Effector memory CD4-positive, alpha-beta T cell (primary cell): ENCODE measurements at regions not wholly inside any gene's neighbourhood (a gene's known extent, or its start where the extent isn't known, plus 50 kb on each side); places are given as distances from the start of the nearest gene placed in this dataset.

Source experiments
- DNase-seq, 3 donors: peaks; one replicate each; pipeline ENCODE4 v3.0.0-alpha.2; 2020
- H3K27ac ChIP-seq: 2 replicates; pipeline ENCODE4 v1.7.0; 2013; ENCODE audit warnings: mild to moderate bottlenecking, low read length, moderate library complexity; ENCODE audit not compliant: insufficient read depth, poor library complexity, severe bottlenecking
- H3K27me3 ChIP-seq: replicated peaks from 2 replicates; pipeline ENCODE4 v1.7.0; 2013; ENCODE audit warnings: mild to moderate bottlenecking, low read length; ENCODE audit not compliant: insufficient read depth, control insufficient read depth, poor library complexity, severe bottlenecking
- H3K36me3 ChIP-seq: 2 replicates; pipeline ENCODE4 v1.7.0; 2013; ENCODE audit warnings: mild to moderate bottlenecking, low read length, moderate library complexity; ENCODE audit not compliant: control insufficient read depth, insufficient read depth
- H3K4me1 ChIP-seq: 2 replicates; pipeline ENCODE4 v1.7.0; 2013; ENCODE audit warnings: low read length, mild to moderate bottlenecking; ENCODE audit not compliant: control insufficient read depth, insufficient read depth, poor library complexity, severe bottlenecking
- H3K4me3 ChIP-seq: 2 replicates; pipeline ENCODE4 v1.7.0; 2013; ENCODE audit warnings: low read length, low read depth, mild to moderate bottlenecking; ENCODE audit not compliant: insufficient read depth, poor library complexity, severe bottlenecking
- H3K9me3 ChIP-seq: 2 replicates; pipeline ENCODE4 v1.7.0; 2013; ENCODE audit warnings: mild to moderate bottlenecking, low read length, moderate library complexity; ENCODE audit not compliant: control insufficient read depth

DNA sequence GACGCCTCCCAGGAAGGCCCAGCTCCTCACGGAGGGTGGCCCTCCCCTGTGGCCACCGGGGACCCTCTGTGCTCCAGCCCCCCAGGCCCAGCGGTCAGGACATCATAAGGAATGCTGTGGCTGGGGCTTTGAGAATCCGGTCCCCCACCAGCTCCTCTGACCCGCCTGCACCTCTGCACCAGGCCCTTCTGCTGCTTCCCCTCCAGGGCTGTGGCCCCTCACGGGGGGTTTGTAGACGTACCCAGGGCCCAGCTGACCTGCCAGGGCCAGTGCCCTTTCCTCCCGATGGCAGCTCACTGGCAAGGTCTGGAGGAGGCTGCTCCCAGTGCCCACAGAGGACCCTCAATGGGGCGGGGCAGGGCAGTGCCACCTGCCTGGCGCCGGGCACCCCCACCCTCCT lies 103.9 kb upstream of the TTC34 start:
- H3K4me1 ChIP-seq, result no peaks in the 10 kb centered on the region
- no peak overlapping the region for H3K27ac ChIP-seq
- no peaks in the 10 kb centered on the region for H3K9me3 ChIP-seq
- no peaks in the 10 kb centered on the region for H3K36me3 ChIP-seq
- DNase-seq, result no peak
- no peaks in the 10 kb centered on the region for H3K27me3 ChIP-seq
- H3K4me3 ChIP-seq, result no peak overlapping the region

DNA sequence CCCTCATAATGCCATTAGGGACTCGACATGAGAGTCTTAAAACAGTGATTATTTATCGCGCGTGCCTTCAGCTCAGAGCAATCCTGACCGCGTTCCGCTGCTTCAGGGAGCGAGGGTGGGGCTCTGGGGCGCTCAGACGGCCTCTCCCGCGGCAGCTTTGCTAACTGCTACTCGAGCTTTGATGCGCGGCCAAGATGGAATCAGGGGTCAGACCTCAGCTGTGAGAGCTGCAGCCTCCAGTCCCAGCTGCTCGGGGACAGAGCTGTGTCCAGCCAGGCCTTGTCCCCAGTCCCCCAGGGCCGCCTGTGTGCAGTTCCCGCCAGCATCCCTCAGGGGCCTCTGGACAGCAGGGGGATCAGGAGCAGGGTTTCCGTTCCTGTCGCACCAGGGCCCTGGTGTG lies 104.6 kb upstream of the TTC34 start:
- Histone ChIP-seq H3K9me3 (no peaks in the 10 kb centered on the region), H3K36me3 (no peaks in the 10 kb centered on the region), H3K4me3 (no peak overlapping the region), H3K27me3 (no peaks in the 10 kb centered on the region), H3K27ac (no peak overlapping the region), H3K4me1 (no peaks in the 10 kb centered on the region)
- DNase-seq, result no peak

DNA sequence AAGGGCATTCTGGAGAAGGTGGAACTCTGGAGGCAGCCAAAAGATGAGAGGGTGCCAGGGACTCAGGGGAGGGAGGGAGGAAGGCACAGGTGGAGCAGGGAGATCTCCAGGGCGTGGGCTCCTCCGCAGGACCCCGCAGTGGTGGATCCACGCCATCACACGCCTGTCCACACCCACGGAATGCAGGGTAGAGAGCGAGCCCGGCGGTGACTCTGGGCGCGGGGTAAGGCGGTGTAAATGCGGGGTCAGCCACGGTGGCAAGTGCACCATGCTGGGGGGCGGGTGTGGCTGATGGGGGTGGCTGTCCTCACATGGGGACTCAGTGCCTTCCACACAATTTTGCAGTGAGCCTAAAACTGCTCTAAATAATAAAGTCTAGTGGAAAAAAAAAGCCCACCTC lies 105.1 kb upstream of the TTC34 start:
- no peak overlapping the region for H3K27ac ChIP-seq
- DNase-seq, result no peak
- H3K9me3 ChIP-seq, result no peaks in the 10 kb centered on the region
- no peaks in the 10 kb centered on the region for H3K36me3 ChIP-seq
- no peak overlapping the region for H3K4me3 ChIP-seq
- no peaks in the 10 kb centered on the region for H3K27me3 ChIP-seq
- no peaks in the 10 kb centered on the region for H3K4me1 ChIP-seq

DNA sequence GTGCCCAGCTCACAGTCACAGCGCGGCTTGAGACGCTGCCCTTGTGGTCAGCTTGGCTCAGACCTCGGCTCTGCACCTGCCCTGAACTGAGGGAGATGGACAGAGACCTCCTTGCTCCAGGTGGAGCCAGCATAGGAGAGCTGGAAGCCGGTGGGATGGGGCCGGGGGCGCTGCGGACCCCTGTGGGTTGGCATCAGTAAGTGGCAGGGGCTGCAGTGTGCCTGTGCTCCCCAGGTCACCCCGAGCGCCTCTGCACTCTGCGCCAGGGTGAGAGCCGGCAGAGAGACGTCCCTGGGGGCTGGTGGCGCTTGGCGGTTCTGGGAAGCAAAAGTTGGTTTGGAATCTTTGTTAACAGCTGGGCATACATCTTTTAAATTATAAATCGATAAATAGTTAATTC lies 105.6 kb upstream of the TTC34 start:
- H3K27me3 ChIP-seq, result no peaks in the 10 kb centered on the region
- no peaks in the 10 kb centered on the region for H3K4me1 ChIP-seq
- no peak overlapping the region for H3K4me3 ChIP-seq
- no peak overlapping the region for H3K27ac ChIP-seq
- no peak for DNase-seq
- H3K9me3 ChIP-seq, result no peaks in the 10 kb centered on the region
- H3K36me3 ChIP-seq, result no peaks in the 10 kb centered on the region

DNA sequence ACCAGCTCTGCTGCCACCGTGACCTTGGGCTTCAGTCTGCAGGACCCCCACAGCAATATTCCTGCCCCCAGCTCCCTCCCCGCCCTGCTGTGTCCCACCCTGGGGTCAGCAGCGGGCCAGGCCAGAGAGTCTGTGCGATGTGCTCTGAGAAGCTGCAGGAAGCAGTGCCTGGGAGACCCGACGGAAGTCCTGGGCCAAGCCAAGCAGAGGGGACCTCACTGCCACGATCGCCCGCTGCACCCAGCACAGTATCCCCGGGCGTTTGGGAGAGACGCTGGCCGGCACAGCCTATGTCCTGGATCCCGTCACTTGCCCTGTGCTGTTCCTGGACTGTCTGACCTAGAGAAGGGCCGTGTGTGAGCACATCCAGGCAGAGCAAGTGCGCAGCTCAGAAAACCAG lies 106.6 kb upstream of the TTC34 start:
- no peak overlapping the region for H3K27ac ChIP-seq
- no peak for DNase-seq
- no peak overlapping the region for H3K4me3 ChIP-seq
- no peaks in the 10 kb centered on the region for H3K4me1 ChIP-seq
- H3K9me3 ChIP-seq, result no peaks in the 10 kb centered on the region
- H3K36me3 ChIP-seq, result no peaks in the 10 kb centered on the region
- H3K27me3 ChIP-seq, result no peaks in the 10 kb centered on the region

DNA sequence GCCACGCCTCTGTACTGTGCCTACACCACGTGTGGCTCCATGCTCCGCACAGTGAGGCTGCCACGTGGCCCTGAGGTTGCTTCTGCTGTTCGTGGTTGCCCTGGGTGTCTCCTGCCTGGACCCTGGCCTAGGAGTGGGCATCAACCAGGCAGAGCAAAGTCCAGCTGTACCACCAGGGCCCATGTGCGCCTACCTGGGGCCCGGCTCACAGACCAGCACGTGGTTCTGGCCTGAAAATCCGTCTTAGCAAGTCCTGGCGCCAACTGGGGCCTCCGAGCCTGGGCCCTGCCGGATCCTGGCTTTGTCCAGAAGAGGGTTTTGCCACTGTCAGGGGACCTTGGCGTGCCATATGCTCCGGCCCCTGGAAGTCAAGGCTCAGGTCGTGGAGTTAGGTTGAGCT lies 107.1 kb upstream of the TTC34 start:
- no peaks in the 10 kb centered on the region for H3K4me1 ChIP-seq
- no peak overlapping the region for H3K4me3 ChIP-seq
- H3K27ac ChIP-seq, result no peak overlapping the region
- DNase-seq, result no peak
- H3K9me3 ChIP-seq, result no peaks in the 10 kb centered on the region
- no peaks in the 10 kb centered on the region for H3K27me3 ChIP-seq
- no peaks in the 10 kb centered on the region for H3K36me3 ChIP-seq

DNA sequence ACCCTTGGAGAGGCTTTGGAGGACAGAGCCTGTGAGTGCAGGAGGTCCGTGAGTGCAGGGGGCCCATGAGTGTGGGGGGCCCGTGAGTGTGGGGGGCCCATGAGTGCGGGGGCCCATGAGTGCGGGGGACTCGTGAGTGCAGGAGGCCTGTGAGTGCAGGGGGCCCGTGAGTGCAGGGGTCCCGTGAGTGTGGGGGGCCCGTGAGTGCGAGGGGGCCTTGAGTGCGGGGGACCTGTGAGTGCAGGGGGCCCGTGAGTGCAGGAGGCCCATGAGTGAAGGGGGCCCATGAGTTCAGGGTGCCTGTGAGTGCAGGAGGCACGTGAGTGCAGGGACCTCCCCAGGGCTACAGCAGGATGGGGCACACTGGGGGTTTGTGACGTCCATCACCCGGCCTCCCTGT lies 108.3 kb upstream of the TTC34 start:
- no peak overlapping the region for H3K27ac ChIP-seq
- H3K36me3 ChIP-seq, result no peaks in the 10 kb centered on the region
- no peaks in the 10 kb centered on the region for H3K9me3 ChIP-seq
- H3K4me3 ChIP-seq, result no peak overlapping the region
- DNase-seq, result no peak
- no peaks in the 10 kb centered on the region for H3K4me1 ChIP-seq
- H3K27me3 ChIP-seq, result no peaks in the 10 kb centered on the region

DNA sequence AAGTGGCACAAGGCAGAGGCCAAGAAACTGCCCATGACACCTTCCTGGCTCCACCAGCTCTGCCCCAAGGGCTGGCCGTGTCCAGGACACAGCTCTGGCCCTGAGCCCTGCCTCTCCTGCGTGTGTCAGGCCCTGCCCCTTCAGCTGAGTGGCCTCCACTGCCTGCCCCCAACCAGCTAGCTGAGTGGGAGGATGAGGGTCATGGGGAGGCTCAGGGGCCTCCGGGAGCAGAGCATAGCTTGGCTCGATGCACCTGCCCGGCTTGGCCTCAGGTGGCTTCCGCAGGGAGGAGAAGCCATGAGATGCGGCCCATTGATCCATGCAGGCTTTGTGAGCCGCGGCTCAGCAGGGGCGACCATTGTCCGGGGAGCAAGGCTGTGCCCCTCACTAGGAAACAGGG lies 108.7 kb upstream of the TTC34 start:
- H3K36me3 ChIP-seq, result no peaks in the 10 kb centered on the region
- no peak overlapping the region for H3K27ac ChIP-seq
- DNase-seq, result no peak
- no peaks in the 10 kb centered on the region for H3K9me3 ChIP-seq
- no peak overlapping the region for H3K4me3 ChIP-seq
- no peaks in the 10 kb centered on the region for H3K27me3 ChIP-seq
- no peaks in the 10 kb centered on the region for H3K4me1 ChIP-seq

DNA sequence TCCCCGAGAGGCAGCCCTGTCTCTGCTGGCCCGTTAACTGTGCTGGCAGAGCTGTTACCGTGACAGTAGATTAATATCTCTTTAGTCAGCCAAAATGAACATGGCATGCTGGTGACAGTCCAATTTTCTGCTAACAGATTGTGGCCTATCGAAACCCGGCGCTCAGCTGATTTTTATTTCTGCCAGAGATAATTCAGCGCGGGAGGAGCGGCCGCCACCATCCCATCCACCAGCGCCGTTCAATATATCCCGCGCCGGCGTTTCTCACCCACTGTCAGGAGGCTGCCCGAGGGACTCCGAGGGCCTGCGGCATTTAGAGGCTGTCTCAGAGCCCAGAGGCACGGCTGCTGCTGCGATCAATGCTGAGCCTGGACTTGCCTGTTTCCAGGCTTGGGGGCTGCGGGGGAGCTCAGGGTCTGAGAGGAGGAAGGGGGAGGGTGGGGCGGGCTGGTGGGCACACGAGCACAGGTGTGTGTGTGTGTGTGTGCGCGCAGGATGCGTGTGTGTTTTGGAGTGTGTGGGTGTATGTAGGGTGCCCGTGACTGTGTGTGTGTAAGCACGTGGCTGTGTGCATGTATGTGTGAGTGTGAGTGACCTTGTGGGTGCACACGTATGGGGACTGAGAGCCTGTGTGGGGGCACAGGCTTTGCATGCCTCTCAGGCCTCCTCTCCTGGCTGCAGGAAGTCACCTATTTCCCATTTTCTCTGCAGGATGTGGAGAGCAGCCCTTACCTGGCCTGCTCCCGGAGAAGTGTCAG lies 109.7 kb upstream of the ACTRT2 start:
- H3K36me3 ChIP-seq, result no peaks in the 10 kb centered on the region
- no peaks in the 10 kb centered on the region for H3K4me1 ChIP-seq

DNA sequence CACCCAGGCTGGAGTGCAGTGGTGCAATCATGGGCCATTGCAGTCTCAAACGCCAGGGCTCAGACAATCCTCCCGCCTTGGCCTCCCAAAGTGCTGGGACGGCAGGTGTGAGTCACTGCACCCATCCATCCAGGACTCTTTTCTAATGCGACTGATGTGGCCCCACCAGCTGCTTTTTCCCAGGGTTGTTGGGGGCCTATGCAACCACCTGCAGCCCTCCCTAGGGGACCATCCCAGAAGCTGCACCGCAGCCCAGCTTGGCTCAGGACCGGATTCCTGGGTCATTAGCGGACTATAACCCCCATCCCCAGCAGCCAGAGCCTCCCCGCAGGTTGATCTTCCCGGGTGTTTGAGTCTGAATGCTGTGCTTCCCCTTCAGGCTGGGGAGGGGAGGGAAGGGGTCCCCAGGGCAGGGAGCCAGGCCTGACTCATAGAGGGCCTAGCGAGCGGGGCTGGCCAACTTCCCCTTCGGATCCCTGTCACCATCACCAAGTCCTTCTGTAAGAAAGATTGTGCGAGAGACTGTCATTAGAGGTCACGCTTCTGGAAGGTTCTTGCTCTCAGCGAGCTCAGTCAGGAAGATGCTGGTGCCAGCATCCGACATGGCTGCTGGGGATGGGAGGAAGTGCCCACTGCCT lies 108.7 kb upstream of the ACTRT2 start:
- Histone ChIP-seq H3K36me3 (no peaks in the 10 kb centered on the region), H3K9me3 (no peaks in the 10 kb centered on the region), H3K4me1 (no peaks in the 10 kb centered on the region), H3K4me3 (no peak overlapping the region), H3K27ac (no peak overlapping the region), H3K27me3 (no peaks in the 10 kb centered on the region)
- DNase-seq, result no peak

More for the DNA sequence above, 109.7 kb upstream of the ACTRT2 start:
- no peaks in the 10 kb centered on the region for H3K27me3 ChIP-seq
- no peaks in the 10 kb centered on the region for H3K9me3 ChIP-seq
- no peak overlapping the region for H3K27ac ChIP-seq
- no peak for DNase-seq
- H3K4me3 ChIP-seq, result no peak overlapping the region
